MCF 10A (cell line): ENCODE measurements at regions not wholly inside any gene's neighbourhood (a gene's known extent, or its start where the extent isn't known, plus 50 kb on each side); places are given as distances from the start of the nearest gene placed in this dataset.

Experiments used
- BruUV-seq: library from RNA; stranded (reverse); fragments of 400-500 nt; replicated peaks from 2 replicates; lab custom pipeline; 2021; lab: Mats Ljungman, UMichigan
- CTCF ChIA-PET: fragments of 300-600 bp; sonication (Branson Sonifier 250); formaldehyde crosslinking; extraction: SDS; loops from one replicate; lab custom pipeline; 2021; ENCODE audit warnings: antibody characterized with exemption, inconsistent platforms; lab: Yijun Ruan, JAX
- POLR2A ChIA-PET: fragments of 300-600, 350-650 bp; sonication (Branson Sonifier 250); formaldehyde crosslinking; extraction: SDS; loops from one replicate; lab custom pipeline; 2020; ENCODE audit warnings: antibody characterized with exemption, inconsistent platforms; lab: Yijun Ruan, JAX
- DNase-seq: peaks from one replicate; pipeline ENCODE4 v3.0.0-alpha.2; 2018; ENCODE audit not compliant: unreplicated experiment
- H3K27ac Mint-ChIP-seq: one replicate; pipeline ENCODE4 v1.8.0; 2022; ENCODE audit warnings: mild to moderate bottlenecking, low read depth, mixed read lengths; ENCODE audit not compliant: unreplicated experiment
- H3K27me3 Mint-ChIP-seq: one replicate; pipeline ENCODE4 v1.8.0; 2022; ENCODE audit warnings: mixed read lengths; ENCODE audit not compliant: insufficient read depth, unreplicated experiment
- H3K36me3 Mint-ChIP-seq: one replicate; pipeline ENCODE4 v1.8.0; 2022; ENCODE audit warnings: mild to moderate bottlenecking, moderate library complexity, mixed read lengths; ENCODE audit not compliant: insufficient read depth, unreplicated experiment
- H3K4me1 Mint-ChIP-seq: one replicate; pipeline ENCODE4 v1.8.0; 2022; ENCODE audit warnings: mixed read lengths; ENCODE audit not compliant: insufficient read depth, unreplicated experiment
- H3K4me3 Mint-ChIP-seq: one replicate; pipeline ENCODE4 v1.8.0; 2022; ENCODE audit warnings: mild to moderate bottlenecking, moderate library complexity, mixed read lengths; ENCODE audit not compliant: unreplicated experiment
- H3K9me3 Mint-ChIP-seq: one replicate; pipeline ENCODE4 v1.8.0; 2022; ENCODE audit warnings: mixed read lengths; ENCODE audit not compliant: unreplicated experiment
- intact Hi-C: fragments of 100-400 bp; cut with micrococcal nuclease; formaldehyde crosslinking; loops from 2 replicates; pipeline ENCODE4 v1.14.1; 2022
- TF ChIP-seq, protein P1 (sequence below): fragments of 200-600 bp; IDR thresholded peaks from one replicate; pipeline ENCODE4 v1.8.0; 2022; ENCODE audit warnings: antibody characterized with exemption, mild to moderate bottlenecking; ENCODE audit not compliant: unreplicated experiment

GRCh38 chr14:27026097-27026496, 428.3 kb upstream of the NOVA1 start:
- Mint-ChIP-seq H3K27me3 (no peaks in the 10 kb centered on the region), H3K4me1 (no peaks in the 10 kb centered on the region), H3K4me3 (no peak overlapping the region), H3K36me3 (no peaks in the 10 kb centered on the region), H3K9me3 (no peaks in the 10 kb centered on the region), H3K27ac (no peak overlapping the region)
- CTCF ChIA-PET, result no interaction called here
- no peak for DNase-seq
- intact Hi-C loops, result no loop called here
- POLR2A ChIA-PET, result no interaction called here
- TF ChIP-seq, protein P1, sequence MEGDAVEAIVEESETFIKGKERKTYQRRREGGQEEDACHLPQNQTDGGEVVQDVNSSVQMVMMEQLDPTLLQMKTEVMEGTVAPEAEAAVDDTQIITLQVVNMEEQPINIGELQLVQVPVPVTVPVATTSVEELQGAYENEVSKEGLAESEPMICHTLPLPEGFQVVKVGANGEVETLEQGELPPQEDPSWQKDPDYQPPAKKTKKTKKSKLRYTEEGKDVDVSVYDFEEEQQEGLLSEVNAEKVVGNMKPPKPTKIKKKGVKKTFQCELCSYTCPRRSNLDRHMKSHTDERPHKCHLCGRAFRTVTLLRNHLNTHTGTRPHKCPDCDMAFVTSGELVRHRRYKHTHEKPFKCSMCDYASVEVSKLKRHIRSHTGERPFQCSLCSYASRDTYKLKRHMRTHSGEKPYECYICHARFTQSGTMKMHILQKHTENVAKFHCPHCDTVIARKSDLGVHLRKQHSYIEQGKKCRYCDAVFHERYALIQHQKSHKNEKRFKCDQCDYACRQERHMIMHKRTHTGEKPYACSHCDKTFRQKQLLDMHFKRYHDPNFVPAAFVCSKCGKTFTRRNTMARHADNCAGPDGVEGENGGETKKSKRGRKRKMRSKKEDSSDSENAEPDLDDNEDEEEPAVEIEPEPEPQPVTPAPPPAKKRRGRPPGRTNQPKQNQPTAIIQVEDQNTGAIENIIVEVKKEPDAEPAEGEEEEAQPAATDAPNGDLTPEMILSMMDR, result no peak
- no TSS peak for BruUV-seq

- DNase-seq, result peak; percentile 6
- no peak overlapping the region for H3K4me3 Mint-ChIP-seq
- intact Hi-C loops, result no loop called here
- H3K9me3 Mint-ChIP-seq, result no peaks in the 10 kb centered on the region
- ChIA-PET CTCF (no interaction called here), POLR2A (no interaction called here)
- no peaks in the 10 kb centered on the region for H3K4me1 Mint-ChIP-seq
- no peak overlapping the region for H3K27ac Mint-ChIP-seq
- TF ChIP-seq, protein P1, result no peak
- H3K36me3 Mint-ChIP-seq, result no peaks in the 10 kb centered on the region
- BruUV-seq, result no TSS peak
- H3K27me3 Mint-ChIP-seq, result peaks cover 11% of the 10 kb centered on the region
These were observed 442.7 kb upstream of the NOVA1 start for GRCh38 chr14:27040552-27040951.

- Mint-ChIP-seq H3K36me3 (no peaks in the 10 kb centered on the region), H3K27ac (no peak overlapping the region), H3K4me1 (no peaks in the 10 kb centered on the region), H3K27me3 (no peaks in the 10 kb centered on the region), H3K9me3 (no peaks in the 10 kb centered on the region), H3K4me3 (no peak overlapping the region)
- no peak for DNase-seq
- POLR2A ChIA-PET, result no interaction called here
- BruUV-seq, result no TSS peak
- TF ChIP-seq, protein P1, result no peak
- intact Hi-C loops, result no loop called here
- CTCF ChIA-PET, result no interaction called here
These were observed 451.9 kb upstream of the NOVA1 start for GRCh38 chr14:27049701-27050100.

- Mint-ChIP-seq H3K27ac (no peak overlapping the region), H3K4me1 (no peaks in the 10 kb centered on the region)
- POLR2A ChIA-PET, result no interaction called here
These were observed 452.4 kb upstream of the NOVA1 start for GRCh38 chr14:27050208-27050607.

More at GRCh38 chr14:27050208-27050607, 452.4 kb upstream of the NOVA1 start:
- CTCF ChIA-PET, result no interaction called here
- H3K9me3 Mint-ChIP-seq, result no peaks in the 10 kb centered on the region
- no TSS peak for BruUV-seq
- H3K36me3 Mint-ChIP-seq, result no peaks in the 10 kb centered on the region
- H3K27me3 Mint-ChIP-seq, result no peaks in the 10 kb centered on the region
- no peak overlapping the region for H3K4me3 Mint-ChIP-seq
- DNase-seq, result no peak
- TF ChIP-seq, protein P1, result no peak
- intact Hi-C loops, result no loop called here
